Stimulated activated CD4-positive, alpha-beta T cell treated with anti-CD3 and anti-CD28 coated beads, TNF-alpha, amount 100 ng/mL, for 48 hours (primary cell): ENCODE measurements at regions not wholly inside any gene's neighbourhood (a gene's known extent, or its start where the extent isn't known, plus 50 kb on each side); places are given as distances from the start of the nearest gene placed in this dataset.

Source experiments
- DNase-seq, 3 donors: peaks; one replicate each; pipeline ENCODE4 v3.0.0-alpha.2; 2020; ENCODE audit warnings: low read depth in 3 of 3

GRCh38 chr5:30604648-30605262, 588.7 kb upstream of the CDH6 start:
- DNase-seq = no peak

DNA sequence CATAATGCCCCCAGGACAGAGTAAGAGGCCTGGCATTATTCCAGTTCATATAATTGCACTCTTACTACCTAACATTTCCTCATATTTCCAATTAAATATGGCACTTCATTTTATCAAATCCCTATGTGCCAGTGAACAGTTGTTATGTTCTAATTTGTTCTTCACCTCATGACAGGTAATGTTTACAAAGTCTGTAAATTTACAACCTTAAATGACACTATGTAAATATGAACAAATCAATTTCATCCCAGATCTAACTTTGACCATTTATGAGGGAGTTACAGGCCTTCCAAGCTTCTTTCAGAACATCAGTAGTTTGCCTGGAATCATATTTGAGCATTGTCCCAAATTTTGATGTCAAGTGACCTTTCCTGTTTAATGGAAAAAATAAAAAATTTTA, 592.6 kb upstream of the CDH6 start:
- DNase-seq = no peak

DNA sequence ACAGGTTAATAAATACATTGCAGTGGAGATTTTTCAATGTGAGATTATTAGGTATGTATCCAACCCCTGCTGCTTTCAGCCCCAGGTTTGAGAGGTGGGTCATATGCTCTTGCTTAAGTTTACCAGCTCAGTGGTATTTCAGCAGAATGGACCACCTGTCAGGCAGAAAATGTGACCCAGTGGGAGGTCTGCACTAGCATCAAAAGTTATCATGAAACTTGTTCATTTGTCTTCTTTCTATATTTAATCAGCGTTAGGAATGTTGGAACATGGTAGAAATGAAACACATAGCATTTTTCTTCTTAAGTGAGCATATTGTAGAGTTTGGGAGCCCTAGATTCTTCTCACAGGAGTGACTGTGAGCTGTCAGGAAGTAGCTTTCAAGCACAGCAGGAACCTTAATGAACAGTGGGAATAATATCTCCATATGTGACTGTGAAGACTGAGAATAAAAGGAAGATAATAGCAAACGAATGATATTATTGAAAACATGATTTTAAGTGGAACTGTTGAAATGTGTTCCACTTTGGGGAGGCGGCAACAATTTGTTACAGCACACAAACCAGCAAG, 596.9 kb upstream of the CDH6 start:
- DNase-seq = no peak

DNA sequence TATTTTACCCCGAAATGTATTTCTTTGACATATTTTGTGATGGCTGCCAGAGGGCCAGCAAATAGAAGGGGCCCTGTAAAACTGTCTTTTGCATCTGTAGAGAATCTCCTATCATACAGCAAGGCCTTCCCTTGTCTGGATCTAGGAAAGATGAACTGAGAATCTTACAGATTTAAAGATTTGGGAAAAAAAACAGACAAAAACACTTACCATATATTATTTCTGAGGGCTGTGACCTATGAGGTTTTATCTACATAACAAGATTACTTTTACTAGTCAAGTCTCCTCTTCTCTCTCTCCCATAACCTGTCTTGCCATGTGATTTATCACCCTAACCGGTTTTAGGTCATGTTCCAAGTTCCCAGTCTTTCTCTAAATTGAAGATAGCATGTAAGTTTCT, 599.2 kb upstream of the CDH6 start:
- no peak for DNase-seq

DNA sequence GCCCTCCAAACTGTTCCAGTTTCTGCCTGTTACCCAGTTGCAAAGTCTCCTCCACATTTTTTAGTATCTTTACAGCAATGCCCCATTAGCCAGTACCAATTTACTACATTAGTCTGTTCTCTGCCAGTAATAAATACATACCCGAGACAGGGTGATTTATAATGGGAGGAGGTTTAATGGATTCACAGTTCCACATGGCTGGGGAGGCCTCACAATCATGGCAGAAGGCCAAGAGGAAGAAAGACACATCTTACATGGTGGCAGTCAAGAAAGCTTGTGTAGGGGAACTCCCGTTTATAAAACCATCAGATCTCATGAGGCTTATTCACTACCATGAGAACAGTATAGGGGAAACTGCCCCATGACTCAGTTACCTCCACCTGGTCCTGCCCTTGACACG, 600.7 kb upstream of the CDH6 start:
- DNase-seq = no peak

- no peak for DNase-seq
Measured at GRCh38 chr5:30581198-30581935, 612.1 kb upstream of the CDH6 start.

DNA sequence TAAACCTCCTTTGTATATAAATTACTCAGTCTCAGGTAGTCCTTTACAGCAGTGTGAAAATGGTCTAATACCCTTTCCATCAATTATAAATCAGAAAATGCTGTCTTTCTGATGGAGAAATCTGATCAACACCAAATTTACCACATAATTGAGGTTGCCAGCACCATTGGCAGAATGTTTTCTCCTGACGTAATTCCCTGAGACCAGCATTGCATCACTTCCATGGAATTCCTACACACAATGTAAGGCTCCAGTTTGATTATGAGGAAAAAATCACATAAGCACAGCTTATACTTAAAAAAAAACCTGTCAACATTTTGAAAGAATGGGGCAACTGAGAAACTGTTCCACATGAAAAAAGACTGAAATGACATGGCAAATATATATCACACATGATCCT, 618.7 kb upstream of the CDH6 start:
- no peak for DNase-seq

DNA sequence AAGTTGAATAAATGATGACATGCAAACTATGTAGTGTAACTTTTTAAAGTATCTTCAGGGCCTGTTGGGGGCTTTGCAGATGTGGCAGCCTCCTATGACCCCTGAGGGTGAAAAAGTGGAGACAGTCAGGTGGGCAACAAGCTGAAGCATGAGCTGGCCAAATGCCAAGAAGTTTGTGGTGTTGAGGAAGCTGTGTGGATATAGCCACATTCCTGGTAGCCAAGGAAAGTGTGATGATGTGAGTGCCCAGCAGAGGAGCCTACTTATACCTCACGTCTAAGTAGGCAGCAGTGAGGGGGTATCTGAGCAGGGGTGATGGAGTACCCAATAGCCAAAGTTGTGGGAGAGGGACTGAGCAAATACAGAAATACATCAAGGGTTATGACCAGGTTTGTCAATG, 621.2 kb upstream of the CDH6 start:
- no peak for DNase-seq

GRCh38 chr5:30561771-30562170, 631.7 kb upstream of the CDH6 start:
- DNase-seq = no peak

DNA sequence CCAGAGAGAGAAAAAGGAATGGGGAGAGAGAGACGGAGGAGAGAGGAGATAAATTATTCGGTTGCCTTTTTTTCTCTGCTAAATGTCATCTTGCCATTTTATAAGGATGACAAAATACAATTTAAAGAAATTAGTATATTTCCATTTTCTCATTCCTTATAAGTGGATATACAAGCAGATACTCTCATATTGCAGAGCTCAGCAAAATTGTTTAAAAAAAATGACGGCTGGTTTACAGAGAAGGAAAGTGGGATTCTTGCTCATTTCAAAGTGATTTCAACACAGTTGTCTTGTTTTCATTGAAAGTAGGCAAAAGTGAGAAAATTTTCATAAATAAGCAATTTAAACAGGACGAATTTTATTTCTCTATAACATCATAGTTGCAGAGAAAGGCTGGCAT, 641.9 kb upstream of the CDH6 start:
- no peak for DNase-seq

DNA sequence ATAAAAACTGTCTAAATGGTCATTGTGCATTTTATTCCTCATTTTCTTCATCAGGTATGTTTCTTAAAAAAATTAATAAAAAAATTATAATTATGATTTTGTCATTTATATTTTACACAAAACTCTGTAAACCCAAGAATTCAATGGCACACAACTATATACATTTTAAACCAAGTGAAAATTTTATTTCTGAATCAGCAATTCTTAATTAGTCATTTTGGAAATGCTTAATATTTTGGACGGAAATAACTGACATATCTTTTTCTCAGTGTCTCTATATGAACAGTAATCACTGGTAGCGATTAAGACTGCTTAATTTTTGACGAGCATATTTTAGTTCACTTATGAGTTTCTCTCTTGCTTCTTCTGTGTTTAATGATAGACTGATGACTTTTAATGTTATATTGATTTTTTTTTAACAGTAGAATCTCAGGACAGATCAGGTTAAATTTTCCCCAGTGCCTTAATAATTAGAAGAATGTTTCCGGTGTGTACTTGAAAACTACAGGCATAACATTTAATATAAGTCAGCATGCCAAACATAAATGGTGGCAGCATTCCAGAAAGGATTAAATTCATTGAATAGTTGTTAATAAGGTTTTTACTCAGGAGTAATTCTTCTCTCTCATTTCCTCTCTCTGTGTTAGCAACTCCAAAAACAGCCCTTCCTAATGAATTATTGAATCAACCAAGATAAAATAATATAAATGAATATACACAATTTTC, 644.7 kb upstream of the CDH6 start:
- DNase-seq = no peak

DNA sequence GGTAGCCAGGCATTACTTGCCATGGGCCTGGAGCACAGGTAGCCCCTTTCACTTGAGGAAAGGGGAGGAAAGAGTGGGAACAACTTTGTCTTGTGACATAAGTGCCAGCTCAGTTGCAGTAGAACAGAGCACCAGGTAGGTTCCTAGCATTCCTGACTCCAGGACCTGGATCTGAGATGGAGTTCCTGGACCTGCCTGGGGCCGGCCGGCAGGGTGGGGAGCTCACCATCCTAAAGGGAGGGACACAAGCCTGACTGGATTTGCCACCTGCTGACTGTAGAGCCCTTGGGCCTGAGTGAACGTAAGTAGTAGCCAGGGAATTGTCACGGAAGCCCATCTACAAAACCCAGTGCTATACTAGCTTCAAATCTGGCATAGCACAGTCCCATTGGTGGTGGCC, 653.3 kb upstream of the CDH6 start:
- no peak for DNase-seq

DNA sequence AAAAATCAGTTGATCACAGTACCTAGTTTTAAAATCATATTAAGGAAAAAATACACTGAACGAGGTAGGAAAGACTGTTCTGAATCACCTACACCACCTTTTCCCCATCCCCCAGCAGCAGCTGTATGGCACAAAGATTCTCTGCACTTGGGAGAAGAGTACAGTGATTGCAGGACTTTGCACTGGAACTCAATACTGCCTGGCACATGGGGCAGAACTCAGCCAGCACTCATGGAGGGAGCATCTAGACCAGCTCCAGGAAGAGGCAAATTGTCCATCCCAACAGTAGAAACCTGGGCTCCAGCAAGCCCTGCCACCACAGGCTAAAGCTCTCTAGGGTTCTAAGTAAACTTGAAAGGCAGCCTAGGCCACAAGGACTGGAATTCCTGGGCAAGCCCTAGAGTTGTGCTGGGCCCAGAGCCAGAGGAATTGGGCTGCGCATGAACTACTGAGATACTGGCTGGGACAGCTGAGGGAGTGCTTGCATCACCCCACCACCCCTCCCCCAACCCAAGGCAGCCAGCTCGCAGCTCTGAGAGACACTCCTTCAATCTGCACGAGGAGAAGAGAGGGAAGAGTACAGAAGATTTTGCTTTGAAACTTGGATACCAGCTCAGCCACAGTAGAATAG, 654.4 kb upstream of the CDH6 start:
- no peak for DNase-seq

- no peak for DNase-seq
Measured at GRCh38 chr5:30525353-30525752, 668.1 kb upstream of the CDH6 start.

DNA sequence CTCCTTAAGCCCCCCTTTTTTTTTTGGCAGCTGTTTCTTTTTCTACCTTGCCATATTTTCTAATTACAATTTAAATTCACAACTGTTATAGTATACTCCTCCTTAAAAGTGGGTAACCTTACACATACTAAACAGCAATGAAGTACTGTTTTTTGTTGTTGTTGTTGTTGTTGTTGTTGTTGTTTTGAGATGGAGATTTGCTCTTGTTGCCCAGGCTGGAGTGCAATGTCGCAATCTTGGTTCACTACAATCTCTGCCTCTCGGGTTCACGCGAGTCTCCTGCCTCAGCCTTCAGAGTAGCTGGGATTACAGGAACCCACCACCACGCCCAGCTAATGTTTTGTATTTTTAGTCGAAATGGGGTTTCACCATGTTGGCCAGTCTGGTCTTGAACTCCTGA, 669.1 kb upstream of the CDH6 start:
- DNase-seq = no peak

- DNase-seq = no peak
Measured at GRCh38 chr5:30523061-30523460, 670.4 kb upstream of the CDH6 start.

- no peak for DNase-seq
Measured at GRCh38 chr5:30505014-30505886, 688.2 kb upstream of the CDH6 start.

DNA sequence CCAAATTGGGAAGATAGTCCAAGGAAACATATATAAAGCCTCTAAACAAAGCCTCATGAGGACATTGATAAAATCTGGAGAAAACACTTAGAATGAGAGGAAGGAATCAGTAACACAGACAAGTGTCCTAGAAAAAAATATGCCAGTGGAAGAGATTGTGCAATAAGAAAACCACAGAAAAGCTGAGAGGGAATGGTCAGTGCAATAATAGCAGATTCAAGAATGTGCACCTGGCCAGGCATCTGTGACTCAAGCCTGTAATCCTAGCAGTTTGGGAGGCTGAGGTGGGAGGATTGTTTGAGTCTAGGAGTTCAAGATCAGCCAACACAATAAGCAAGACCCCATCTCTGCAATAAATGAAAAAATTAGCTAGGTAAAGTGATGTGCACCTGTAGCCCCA, 691.2 kb upstream of the CDH6 start:
- DNase-seq = no peak

DNA sequence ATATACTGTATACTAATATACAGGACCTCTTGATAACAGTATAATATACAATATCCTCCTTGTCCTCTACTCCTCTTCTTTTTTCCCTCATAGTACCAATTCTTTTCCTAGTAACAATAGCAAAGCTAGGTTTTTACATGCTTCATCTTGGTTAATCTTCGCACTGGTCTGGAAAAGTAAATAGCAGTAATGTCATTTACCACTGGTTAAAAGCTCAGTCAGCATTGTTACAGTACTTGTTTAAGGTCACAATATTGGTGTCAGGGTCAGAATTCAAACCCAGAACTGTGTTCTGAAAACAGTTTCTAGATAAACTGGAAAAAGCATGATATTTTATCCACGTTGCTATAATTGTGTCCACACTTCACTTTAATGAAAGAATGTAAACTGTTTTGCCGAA, 692.4 kb upstream of the CDH6 start:
- DNase-seq = no peak

DNA sequence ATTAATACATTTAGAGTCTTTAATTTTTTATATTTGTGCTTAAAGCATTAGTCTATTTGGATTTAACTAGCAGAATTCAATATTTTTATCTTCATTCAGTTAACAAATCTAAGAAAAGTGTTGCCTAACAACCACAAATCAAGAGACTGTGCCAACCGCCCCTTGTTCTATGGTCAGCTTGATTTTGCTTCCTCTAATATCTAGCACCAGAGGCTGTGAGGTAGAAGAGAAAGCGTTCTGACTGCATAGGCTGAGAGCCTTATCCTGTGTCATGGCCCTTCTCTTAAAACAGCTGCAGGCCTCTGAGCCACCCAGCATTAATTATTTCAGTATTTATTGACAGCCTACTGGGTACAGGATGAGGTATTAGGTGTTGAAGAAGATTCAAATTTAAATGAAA, 693.0 kb upstream of the CDH6 start:
- no peak for DNase-seq

DNA sequence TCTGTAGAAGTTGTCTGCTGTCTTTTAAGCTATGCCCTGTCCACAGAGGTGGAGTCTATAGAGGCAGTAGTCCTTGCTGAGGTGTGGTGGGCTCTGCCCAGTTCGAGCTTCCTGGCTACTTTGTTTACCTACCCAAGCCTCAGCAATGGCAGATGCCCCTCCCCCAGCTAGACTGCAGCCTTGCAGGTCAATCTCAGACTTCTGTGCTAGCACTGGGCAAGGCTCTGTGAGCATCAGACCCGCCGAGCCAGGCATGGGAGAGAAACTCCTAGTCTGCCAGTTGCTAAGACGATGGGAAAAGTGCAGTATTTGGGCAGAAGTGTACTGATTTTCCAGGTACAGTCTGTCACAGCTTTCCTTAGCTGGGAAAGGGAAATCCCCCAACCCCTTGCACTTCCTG, 694.1 kb upstream of the CDH6 start:
- DNase-seq = no peak
